Hepatocyte (in vitro differentiated cells): ENCODE measurements at regions not wholly inside any gene's neighbourhood (a gene's known extent, or its start where the extent isn't known, plus 50 kb on each side); places are given as distances from the start of the nearest gene placed in this dataset.
A peak's percentile ranks its signal among the peaks of the same experiment; 100 is the strongest.

Experiments
- DNase-seq: peaks from one replicate; pipeline ENCODE4 v3.0.0-alpha.2; 2016; ENCODE audit warnings: low spot score
- H2AFZ ChIP-seq: fragments of 200-600 bp; sonication (generic); 2 replicates; pipeline ENCODE4 v1.6.0; 2016; ENCODE audit warnings: antibody characterized with exemption, mild to moderate bottlenecking
- H3K27ac ChIP-seq: fragments of 200-600 bp; sonication (generic); 2 replicates; pipeline ENCODE4 v1.5.1; 2016; ENCODE audit warnings: mild to moderate bottlenecking
- H3K27me3 ChIP-seq: fragments of 200-600 bp; sonication (generic); 2 replicates; pipeline ENCODE4 v1.6.1; 2016
- H3K36me3 ChIP-seq: fragments of 200-600 bp; sonication (generic); replicated peaks from 2 replicates; pipeline ENCODE4 v1.5.1; 2016; ENCODE audit warnings: low read depth; ENCODE audit not compliant: insufficient read depth
- H3K4me1 ChIP-seq: fragments of 200-600 bp; sonication (generic); 2 replicates; pipeline ENCODE4 v1.5.1; 2016; ENCODE audit warnings: mild to moderate bottlenecking, moderate library complexity; ENCODE audit not compliant: insufficient read depth
- H3K4me2 ChIP-seq: fragments of 200-600 bp; sonication (generic); 2 replicates; pipeline ENCODE4 v1.6.0; 2016
- H3K4me3 ChIP-seq: fragments of 200-600 bp; sonication (generic); 2 replicates; pipeline ENCODE4 v1.5.1; 2016; ENCODE audit warnings: mild to moderate bottlenecking
- H3K79me2 ChIP-seq: fragments of 200-600 bp; sonication (generic); 2 replicates; pipeline ENCODE4 v1.6.0; 2017; ENCODE audit warnings: mild to moderate bottlenecking
- H3K9me2 ChIP-seq: fragments of 200-600 bp; sonication (generic); replicated peaks from 2 replicates; pipeline ENCODE4 v1.6.0; 2017; ENCODE audit warnings: mild to moderate bottlenecking; ENCODE audit not compliant: insufficient read depth
- H3K9me3 ChIP-seq: fragments of 200-600 bp; sonication (generic); 2 replicates; pipeline ENCODE4 v1.5.1; 2016; ENCODE audit warnings: low read depth, mild to moderate bottlenecking
- H4K20me1 ChIP-seq: fragments of 200-600 bp; sonication (generic); 2 replicates; pipeline ENCODE4 v1.6.0; 2016; ENCODE audit warnings: mild to moderate bottlenecking; ENCODE audit not compliant: insufficient read depth, poor library complexity, severe bottlenecking
- CTCF ChIP-seq: fragments of 200-600 bp; sonication (generic); IDR thresholded peaks from 2 replicates; pipeline ENCODE4 v1.5.1; 2016; ENCODE audit warnings: antibody characterized with exemption, mild to moderate bottlenecking; ENCODE audit not compliant: poor library complexity
- EZH2 ChIP-seq: fragments of 200-600 bp; sonication (generic); IDR thresholded peaks from 2 replicates; pipeline ENCODE4 v1.6.1; 2016; ENCODE audit warnings: antibody characterized with exemption, mild to moderate bottlenecking, borderline replicate concordance
- EZH2phosphoT487 ChIP-seq: fragments of 200-600 bp; sonication (generic); IDR thresholded peaks from one replicate; pipeline ENCODE4 v1.6.1; 2018; ENCODE audit warnings: antibody characterized with exemption, mild to moderate bottlenecking, low read depth, moderate library complexity; ENCODE audit not compliant: unreplicated experiment, severe bottlenecking
- WGBS: methylation state at CpG from one replicate; pipeline ENCODE4 v1.1.6; 2016; ENCODE audit warnings: low lambda C conversion rate; ENCODE audit errors: missing lambda C conversion rate; 5-methylcytosine and 5-hydroxymethylcytosine counted together

- TF ChIP-seq EZH2 (no peak), EZH2phosphoT487 (no peak), CTCF (no peak)
- peak; percentile 29 for DNase-seq
- no peak overlapping the region for H3K4me3 ChIP-seq
- no peaks in the 10 kb centered on the region for H3K79me2 ChIP-seq
- H3K36me3 ChIP-seq, result no peaks in the 10 kb centered on the region
- peak overlapping the region; percentile 13 for H3K4me2 ChIP-seq
- H2AFZ ChIP-seq, result peak overlapping the region; percentile 39
- no peaks in the 10 kb centered on the region for H3K9me2 ChIP-seq
- H3K4me1 ChIP-seq, result peaks cover 24% of the 10 kb centered on the region
- no peaks in the 10 kb centered on the region for H4K20me1 ChIP-seq
- no peaks in the 10 kb centered on the region for H3K27me3 ChIP-seq
- WGBS, result 49% methylated on average over 3 of the region's 3 CpGs
- peak overlapping the region; percentile 42 for H3K27ac ChIP-seq
- H3K9me3 ChIP-seq, result no peaks in the 10 kb centered on the region
Observed at GRCh38 chr3:64355401-64355807, 130.1 kb upstream of the PRICKLE2 start.

GRCh38 chr3:64354956-64355355 lies 129.7 kb upstream of the PRICKLE2 start:
- Histone ChIP-seq H3K79me2 (no peaks in the 10 kb centered on the region), H3K27ac (peak overlapping the region; percentile 42), H3K27me3 (no peaks in the 10 kb centered on the region), H3K9me2 (no peaks in the 10 kb centered on the region), H4K20me1 (no peaks in the 10 kb centered on the region), H3K9me3 (no peaks in the 10 kb centered on the region), H3K36me3 (no peaks in the 10 kb centered on the region), H3K4me2 (peak overlapping the region; percentile 13), H2AFZ (peak overlapping the region; percentile 39), H3K4me1 (peaks cover 24% of the 10 kb centered on the region), H3K4me3 (no peak overlapping the region)
- no peak for DNase-seq
- whole genome bisulfite sequencing, result 82% methylated on average over 5 of the region's 5 CpGs
- TF ChIP-seq EZH2 (no peak), CTCF (no peak)

GRCh38 chr3:64354221-64354620 lies 129.0 kb upstream of the PRICKLE2 start:
- H3K27ac ChIP-seq, result no peak overlapping the region
- H3K4me1 ChIP-seq, result peaks cover 24% of the 10 kb centered on the region
- H3K36me3 ChIP-seq, result no peaks in the 10 kb centered on the region
- H3K79me2 ChIP-seq, result no peaks in the 10 kb centered on the region
- no peaks in the 10 kb centered on the region for H4K20me1 ChIP-seq
- no peak for DNase-seq
- TF ChIP-seq EZH2, result no peak
- no peak for TF ChIP-seq CTCF
- no peak for TF ChIP-seq EZH2phosphoT487
- no peak overlapping the region for H3K4me2 ChIP-seq
- no peak overlapping the region for H2AFZ ChIP-seq
- WGBS, result 87% methylated on average over 5 of the region's 5 CpGs
- no peaks in the 10 kb centered on the region for H3K27me3 ChIP-seq
- no peaks in the 10 kb centered on the region for H3K9me3 ChIP-seq
- H3K9me2 ChIP-seq, result no peaks in the 10 kb centered on the region
- no peak overlapping the region for H3K4me3 ChIP-seq

GRCh38 chr3:64353226-64353625 lies 128.0 kb upstream of the PRICKLE2 start:
- no peak for DNase-seq
- H3K36me3 ChIP-seq, result no peaks in the 10 kb centered on the region
- 37% methylated on average over 6 of the region's 6 CpGs for WGBS
- H3K9me2 ChIP-seq, result no peaks in the 10 kb centered on the region
- no peaks in the 10 kb centered on the region for H4K20me1 ChIP-seq
- peaks cover 24% of the 10 kb centered on the region for H3K4me1 ChIP-seq
- no peaks in the 10 kb centered on the region for H3K79me2 ChIP-seq
- peak overlapping the region; percentile 28 for H3K4me2 ChIP-seq
- peak overlapping the region; percentile 36 for H3K27ac ChIP-seq
- H3K4me3 ChIP-seq, result no peak overlapping the region
- no peak for TF ChIP-seq EZH2phosphoT487
- TF ChIP-seq CTCF, result no peak
- no peak for TF ChIP-seq EZH2
- H3K27me3 ChIP-seq, result no peaks in the 10 kb centered on the region
- no peaks in the 10 kb centered on the region for H3K9me3 ChIP-seq
- peak overlapping the region; percentile 3 for H2AFZ ChIP-seq
